Retinal pigment epithelial cell (primary cell): ENCODE measurements at regions not wholly inside any gene's neighbourhood (a gene's known extent, or its start where the extent isn't known, plus 50 kb on each side); places are given as distances from the start of the nearest gene placed in this dataset.
"Not testable (repeated sequence)": the region's sequence is repeated elsewhere in the genome, so short reads cannot be mapped to it uniquely, and the experiment has no call there.

ENCODE experiments used
- DNase-seq: peaks from one replicate; pipeline ENCODE4 v3.0.0-alpha.2; 2010; ENCODE audit warnings: low read depth
- H3K4me3 ChIP-seq: 2 replicates; pipeline ENCODE4 v1.5.1; 2011; ENCODE audit warnings: mild to moderate bottlenecking, low read length, control low read depth, moderate library complexity
- CTCF ChIP-seq: conservative IDR thresholded peaks from 2 replicates; pipeline ENCODE4 v1.5.1; 2011; ENCODE audit warnings: low read depth, low read length, control low read depth, inconsistent platforms

- no peak for DNase-seq
- TF ChIP-seq CTCF, result no peak
- no peak overlapping the region for H3K4me3 ChIP-seq
Observed at GRCh38 chr4:75169020-75169419, 236.1 kb downstream of the PARM1 start.

GRCh38 chr4:75168548-75168947, 235.6 kb downstream of the PARM1 start:
- TF ChIP-seq CTCF, result no peak
- no peak for DNase-seq
- H3K4me3 ChIP-seq, result no peak overlapping the region

GRCh38 chr4:75165100-75165499, 232.2 kb downstream of the PARM1 start:
- DNase-seq, H3K4me3 ChIP-seq: not testable (repeated sequence)

GRCh38 chr4:75158451-75158850, 225.5 kb downstream of the PARM1 start:
- no peak overlapping the region for H3K4me3 ChIP-seq
- TF ChIP-seq CTCF, result no peak
- no peak for DNase-seq

- TF ChIP-seq CTCF, result no peak
Observed at GRCh38 chr4:75154994-75155393, 222.1 kb downstream of the PARM1 start.

GRCh38 chr4:75146223-75146622, 213.3 kb downstream of the PARM1 start:
- no peak for DNase-seq
- H3K4me3 ChIP-seq, result no peak overlapping the region
- no peak for TF ChIP-seq CTCF

More at GRCh38 chr4:75154994-75155393, 222.1 kb downstream of the PARM1 start:
- no peak overlapping the region for H3K4me3 ChIP-seq
- DNase-seq, result no peak

- H3K4me3 ChIP-seq, result no peak overlapping the region
- DNase-seq, result no peak
- no peak for TF ChIP-seq CTCF
Observed at GRCh38 chr4:75144475-75144874, 211.6 kb downstream of the PARM1 start.

GRCh38 chr4:75142850-75143249, 209.9 kb downstream of the PARM1 start:
- peak; percentile 51 for DNase-seq
- H3K4me3 ChIP-seq, result no peak overlapping the region
- no peak for TF ChIP-seq CTCF
